Vagina (tissue), 2 donors: ENCODE measurements at regions not wholly inside any gene's neighbourhood (a gene's known extent, or its start where the extent isn't known, plus 50 kb on each side); places are given as distances from the start of the nearest gene placed in this dataset.
"Not testable (repeated sequence)": the region's sequence is repeated elsewhere in the genome, so short reads cannot be mapped to it uniquely, and the experiment has no call there.

ENCODE experiments used
- DNase-seq, 2 donors: peaks; one replicate each; pipeline ENCODE4 v3.0.0-alpha.2; 2017; ENCODE audit errors: extremely low spot score in 2 of 2
- H3K27ac ChIP-seq: fragments of 200-600 bp; sonication (generic); one replicate; pipeline ENCODE4 v1.5.1; 2019
- H3K27me3 ChIP-seq: fragments of 200-600 bp; sonication (generic); one replicate; pipeline ENCODE4 v1.5.1; 2019
- H3K36me3 ChIP-seq, 2 donors: fragments of 200-600 bp; sonication (generic); one replicate each; pipeline ENCODE4 v1.5.1; 2017 to 2019
- H3K4me1 ChIP-seq: fragments of 200-600 bp; sonication (generic); one replicate; pipeline ENCODE4 v1.5.1; 2019
- H3K4me3 ChIP-seq, 2 donors: fragments of 200-600 bp; sonication (generic); 1 replicate in 1 of 2; 2 replicates in 1 of 2; pipeline ENCODE4 v1.5.1; 2016 to 2019
- H3K9me3 ChIP-seq: fragments of 200-600 bp; sonication (generic); one replicate; pipeline ENCODE4 v1.5.1; 2019
- CTCF ChIP-seq, 3 experiments: fragments of 450-650 bp in 2 of 3; fragments of 200-600 bp in 1 of 3; sonication (generic) in 1 of 3; IDR thresholded peaks; one replicate each; pipeline ENCODE4 v1.5.1; 2017 to 2019; ENCODE audit warnings: antibody characterized with exemption in 3 of 3, mild to moderate bottlenecking in 2 of 3, moderate library complexity in 2 of 3
- POLR2A ChIP-seq, 2 donors: fragments of 450-650 bp; IDR thresholded peaks; one replicate each; pipeline ENCODE4 v1.6.1; 2017; ENCODE audit warnings: antibody characterized with exemption in 2 of 2, mild to moderate bottlenecking in 2 of 2, moderate library complexity in 2 of 2
- POLR2AphosphoS5 ChIP-seq, 2 donors: sonication (generic); formaldehyde crosslinking; IDR thresholded peaks; one replicate each; pipeline ENCODE4 v1.9.0; 2017; ENCODE audit warnings: antibody characterized with exemption in 2 of 2, mild to moderate bottlenecking in 2 of 2, low read depth in 1 of 2; ENCODE audit not compliant: insufficient read depth in 1 of 2
- intact Hi-C: fragments of 100-400 bp; cut with DNase I; formaldehyde crosslinking; loops from one replicate; pipeline ENCODE4 v1.15.1; 2023

GRCh38 chr2:195108182-195108581 lies 548.8 kb upstream of the SLC39A10 start:
- Histone ChIP-seq H3K4me3 (no peak overlapping the region), H3K9me3 (no peaks in the 10 kb centered on the region), H3K36me3 (no peaks in the 10 kb centered on the region), H3K27ac (no peak overlapping the region), H3K27me3 (no peaks in the 10 kb centered on the region), H3K4me1 (no peaks in the 10 kb centered on the region)
- no peak for DNase-seq
- intact Hi-C loops: no loop called here
- TF ChIP-seq CTCF (IDR thresholded peaks at IDR 0.05): no peak
- no peak for TF ChIP-seq POLR2A (IDR thresholded peaks at IDR 0.05)
- no peak for TF ChIP-seq POLR2AphosphoS5 (IDR thresholded peaks at IDR 0.05; ENCODE audit: insufficient read depth in 1 of 2, low read depth in 1 of 2)

- no peak for DNase-seq
- H3K27ac ChIP-seq: no peak overlapping the region
- H3K4me3 ChIP-seq: no peak overlapping the region
- intact Hi-C loops: no loop called here
- no peak for TF ChIP-seq CTCF (IDR thresholded peaks at IDR 0.05)
- no peak for TF ChIP-seq POLR2A (IDR thresholded peaks at IDR 0.05)
- no peak for TF ChIP-seq POLR2AphosphoS5 (IDR thresholded peaks at IDR 0.05; ENCODE audit: insufficient read depth in 1 of 2, low read depth in 1 of 2)
- H3K4me1 ChIP-seq: no peaks in the 10 kb centered on the region
- H3K27me3 ChIP-seq: no peaks in the 10 kb centered on the region
- no peaks in the 10 kb centered on the region for H3K9me3 ChIP-seq
- no peaks in the 10 kb centered on the region for H3K36me3 ChIP-seq
Observed at GRCh38 chr2:195106681-195107380, 550.2 kb upstream of the SLC39A10 start.

GRCh38 chr2:195105581-195105980 lies 551.4 kb upstream of the SLC39A10 start:
- Histone ChIP-seq H3K9me3 (no peaks in the 10 kb centered on the region), H3K27ac (no peak overlapping the region), H3K4me3 (no peak overlapping the region), H3K36me3 (no peaks in the 10 kb centered on the region), H3K4me1 (no peaks in the 10 kb centered on the region), H3K27me3 (no peaks in the 10 kb centered on the region)
- intact Hi-C loops: no loop called here
- no peak for DNase-seq
- TF ChIP-seq CTCF (IDR thresholded peaks at IDR 0.05) (no peak), POLR2AphosphoS5 (IDR thresholded peaks at IDR 0.05; ENCODE audit: insufficient read depth in 1 of 2, low read depth in 1 of 2) (no peak), POLR2A (IDR thresholded peaks at IDR 0.05) (no peak)

GRCh38 chr2:195094330-195094729 lies 562.7 kb upstream of the SLC39A10 start:
- no peak for DNase-seq
- intact Hi-C loops: no loop called here
- Histone ChIP-seq H3K27me3 (no peaks in the 10 kb centered on the region), H3K4me1 (no peaks in the 10 kb centered on the region), H3K36me3 (no peaks in the 10 kb centered on the region), H3K27ac (no peak overlapping the region), H3K4me3 (no peak overlapping the region), H3K9me3 (no peaks in the 10 kb centered on the region)
- TF ChIP-seq POLR2A (IDR thresholded peaks at IDR 0.05): no peak
- no peak for TF ChIP-seq POLR2AphosphoS5 (IDR thresholded peaks at IDR 0.05; ENCODE audit: insufficient read depth in 1 of 2, low read depth in 1 of 2)
- TF ChIP-seq CTCF (IDR thresholded peaks at IDR 0.05): no peak

- intact Hi-C loops: no loop called here
- TF ChIP-seq POLR2AphosphoS5 (IDR thresholded peaks at IDR 0.05; ENCODE audit: insufficient read depth in 1 of 2, low read depth in 1 of 2) (no peak), CTCF (IDR thresholded peaks at IDR 0.05) (no peak), POLR2A (IDR thresholded peaks at IDR 0.05) (no peak)
Observed at GRCh38 chr2:195092341-195092740, 564.7 kb upstream of the SLC39A10 start.

GRCh38 chr2:195072806-195073205 lies 584.2 kb upstream of the SLC39A10 start:
- intact Hi-C loops, DNase-seq, H3K4me1 ChIP-seq, H3K4me3 ChIP-seq, H3K27me3 ChIP-seq, H3K36me3 ChIP-seq, H3K9me3 ChIP-seq, H3K27ac ChIP-seq: not testable (repeated sequence)

More at GRCh38 chr2:195092341-195092740, 564.7 kb upstream of the SLC39A10 start:
- H3K36me3 ChIP-seq: no peaks in the 10 kb centered on the region
- no peak for DNase-seq
- H3K27me3 ChIP-seq: no peaks in the 10 kb centered on the region
- H3K9me3 ChIP-seq: no peaks in the 10 kb centered on the region
- H3K4me3 ChIP-seq: no peak overlapping the region
- H3K4me1 ChIP-seq: no peaks in the 10 kb centered on the region
- no peak overlapping the region for H3K27ac ChIP-seq
